GM12878 (cell line): ENCODE measurements at regions not wholly inside any gene's neighbourhood (a gene's known extent, or its start where the extent isn't known, plus 50 kb on each side); places are given as distances from the start of the nearest gene placed in this dataset.

ENCODE experiments used
- ATAC-seq: fragments of 200-7000 bp; cut with Tn5 transposase; 3 replicates; pipeline ENCODE4 v1.9.1; 2020; ENCODE audit warnings: mild to moderate bottlenecking, moderate library complexity
- BruUV-seq: library from RNA; stranded (reverse); fragments of 400-500 nt; replicated peaks from 2 replicates; lab custom pipeline; 2021; lab: Mats Ljungman, UMichigan
- CTCF ChIA-PET: fragments of 300-600 bp; sonication (Branson Sonifier 250); formaldehyde crosslinking; extraction: SDS; loops from one replicate; lab custom pipeline; 2021; ENCODE audit warnings: inconsistent platforms; lab: Yijun Ruan, JAX
- POLR2A ChIA-PET: fragments of 350-600 bp; formaldehyde crosslinking; extraction: SDS; loops from one replicate; lab custom pipeline; 2021; ENCODE audit warnings: inconsistent platforms; lab: Charles Lee
- RAD21 ChIA-PET: fragments of 300-600 bp; sonication (Branson Sonifier 250); formaldehyde crosslinking; loops from one replicate; lab custom pipeline; 2023; ENCODE audit warnings: antibody characterized with exemption; ENCODE audit not compliant: unreplicated experiment; lab: Charles Lee
- SMC1A ChIA-PET: fragments of 300-600 bp; sonication (Branson Sonifier 250); formaldehyde crosslinking; loops from one replicate; lab custom pipeline; 2023; ENCODE audit not compliant: unreplicated experiment, uncharacterized antibody; lab: Charles Lee
- DNase-seq: peaks from one replicate; pipeline ENCODE4 v3.0.0-alpha.2; 2011; ENCODE audit warnings: low read depth, low spot score
- FAIRE-seq: peaks from 3 replicates; lab custom pipeline; 2011; peaks lifted over from hg19 to GRCh38; lab: Jason Lieb, UNC
- H2AFZ ChIP-seq: 2 replicates; pipeline ENCODE4 v1.6.0; 2011; ENCODE audit warnings: low read depth, low read length, control low read depth; ENCODE audit not compliant: control insufficient read depth
- H3K27ac ChIP-seq: 2 replicates; pipeline ENCODE4 v1.5.1; 2011; ENCODE audit warnings: control low read depth; ENCODE audit not compliant: control insufficient read depth, insufficient read depth
- H3K27me3 ChIP-seq, 2 experiments: replicated peaks in 1 of 2; 2 replicates each; pipeline versions ENCODE4 v1.6.0 to v1.6.1; 2011; ENCODE audit warnings: low read length in 1 of 2; ENCODE audit not compliant: control insufficient read depth in 2 of 2, insufficient read depth in 2 of 2
- H3K36me3 ChIP-seq, 2 experiments: 2 replicates each; pipeline ENCODE4 v1.5.1; 2011; ENCODE audit warnings: low read length in 1 of 2; ENCODE audit not compliant: control insufficient read depth in 2 of 2, insufficient read depth in 2 of 2
- H3K4me1 ChIP-seq: 2 replicates; pipeline ENCODE4 v1.6.1; 2011; ENCODE audit warnings: mild to moderate bottlenecking, low read length, moderate library complexity, mixed read lengths; ENCODE audit not compliant: control insufficient read depth, insufficient read depth
- H3K4me2 ChIP-seq: 2 replicates; pipeline ENCODE4 v1.6.0; 2011; ENCODE audit warnings: control low read depth; ENCODE audit not compliant: control insufficient read depth, insufficient read depth
- H3K4me3 ChIP-seq: fragments of 200-600 bp; sonication (generic); 2 replicates; pipeline ENCODE4 v1.5.1; 2016
- H3K79me2 ChIP-seq: 2 replicates; pipeline ENCODE4 v1.6.0; 2011; ENCODE audit warnings: low read length; ENCODE audit not compliant: control insufficient read depth, insufficient read depth
- H3K9ac ChIP-seq: 2 replicates; pipeline ENCODE4 v1.8.0; 2011; ENCODE audit warnings: low read length, control low read depth, mixed read lengths; ENCODE audit not compliant: control insufficient read depth, insufficient read depth
- H3K9me3 ChIP-seq: replicated peaks from 3 replicates; pipeline ENCODE4 v1.5.1; 2011; ENCODE audit warnings: mild to moderate bottlenecking, low read length; ENCODE audit not compliant: control insufficient read depth, insufficient read depth
- H4K20me1 ChIP-seq: 2 replicates; pipeline ENCODE4 v1.6.0; 2011; ENCODE audit not compliant: control insufficient read depth, insufficient read depth
- BCL11A ChIP-seq: IDR thresholded peaks from 2 replicates; pipeline ENCODE4 v1.6.1; 2011; ENCODE audit warnings: low read depth, low read length
- BHLHE40 ChIP-seq, 2 experiments: fragments of 450-650 bp in 1 of 2; IDR thresholded peaks; 2 replicates each; pipeline ENCODE4 v1.6.1; 2011 to 2017; ENCODE audit warnings: low read depth in 2 of 2, borderline replicate concordance in 1 of 2, improper control_type of control experiment in 1 of 2, low read length in 1 of 2, mild to moderate bottlenecking in 1 of 2
- CBX3 ChIP-seq: fragments of 200-600 bp; sonication (generic); IDR thresholded peaks from 2 replicates; pipeline ENCODE4 v1.6.1; 2016; ENCODE audit warnings: low read depth, borderline replicate concordance
- CHD1 ChIP-seq: IDR thresholded peaks from 2 replicates; pipeline ENCODE4 v1.6.1; 2012; ENCODE audit warnings: low read depth, low read length, improper control_type of control experiment
- EED ChIP-seq: sonication (generic); IDR thresholded peaks from 2 replicates; pipeline ENCODE4 v1.6.1; 2016; ENCODE audit warnings: antibody characterized with exemption, low read depth
- POLR2AphosphoS5 ChIP-seq: IDR thresholded peaks from 2 replicates; pipeline ENCODE4 v1.6.1; 2011; ENCODE audit warnings: mild to moderate bottlenecking, low read length, inconsistent platforms
- SIX5 ChIP-seq: IDR thresholded peaks from 2 replicates; pipeline ENCODE4 v1.6.1; 2011; ENCODE audit warnings: mild to moderate bottlenecking, low read depth, low read length, moderate library complexity; ENCODE audit not compliant: severe bottlenecking
- WGBS: methylation state at CpG from one replicate; pipeline ENCODE4 v1.1.6; 2016; ENCODE audit warnings: low lambda C conversion rate; ENCODE audit not compliant: insufficient replicate concordance, insufficient coverage; ENCODE audit errors: missing lambda C conversion rate; 5-methylcytosine and 5-hydroxymethylcytosine counted together
- in situ Hi-C: fragments of 300-500 bp; cut with MboI; formaldehyde crosslinking; loops from 9 replicates; pipeline ENCODE4 v1.14.3; 2018; ENCODE audit warnings: mixed read lengths
- intact Hi-C: fragments of 100-400 bp; cut with micrococcal nuclease; formaldehyde crosslinking; loops from one replicate; pipeline ENCODE4 v1.14.2; 2022; ENCODE audit not compliant: unreplicated experiment
- TF ChIP-seq, protein P1 (sequence below): IDR thresholded peaks from 2 replicates; pipeline ENCODE4 v1.6.1; 2012; ENCODE audit warnings: low read length, inconsistent platforms

DNA sequence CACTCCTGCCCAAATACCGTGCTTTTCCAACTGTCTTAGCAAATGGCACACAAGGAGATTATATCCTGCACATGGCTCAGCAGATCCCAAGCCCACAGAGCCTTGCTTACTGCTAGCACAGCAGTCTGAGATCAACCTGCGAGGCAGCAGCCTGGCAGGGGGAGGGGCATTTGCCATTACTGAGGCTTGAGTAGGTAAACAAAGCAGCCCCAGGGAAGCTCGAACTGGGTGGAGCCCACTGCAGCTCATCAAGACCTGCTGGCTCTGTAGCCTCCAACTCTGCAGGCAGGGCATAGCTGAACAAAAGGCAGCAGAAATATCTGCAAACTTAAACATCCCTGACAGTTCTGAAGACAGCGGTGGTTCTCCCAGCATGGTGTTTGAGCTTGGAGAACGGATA is 70.1 kb upstream of the PTBP2 start:
- H3K4me3 ChIP-seq = no peak overlapping the region
- no peak overlapping the region for H3K4me2 ChIP-seq
- no peaks in the 10 kb centered on the region for H3K9me3 ChIP-seq
- intact Hi-C loops = no loop called here
- SMC1A ChIA-PET = interaction anchor here (1.0 to 1.2 kb wide), 2 partner anchors 13 to 15 kb away, joined by 3 to 4 read pairs; no protein-coding TSS in a partner anchor
- H4K20me1 ChIP-seq = no peaks in the 10 kb centered on the region
- 36% methylated on average over 5 of the region's 5 CpGs for WGBS
- in situ Hi-C loops = no loop called here
- no peaks in the 10 kb centered on the region for H3K79me2 ChIP-seq
- TF ChIP-seq BCL11A = no peak
- no peak for TF ChIP-seq CBX3
- H3K36me3 ChIP-seq = no peaks in the 10 kb centered on the region
- H3K27ac ChIP-seq = no peak overlapping the region
- no peaks in the 10 kb centered on the region for H3K4me1 ChIP-seq
- H3K27me3 ChIP-seq = no peaks in the 10 kb centered on the region
- no peak for FAIRE-seq
- ATAC-seq = no peak
- RAD21 ChIA-PET = no interaction called here
- DNase-seq = no peak
- no peak overlapping the region for H3K9ac ChIP-seq
- CTCF ChIA-PET = no interaction called here
- no TSS peak for BruUV-seq
- POLR2A ChIA-PET = no interaction called here
- no peak overlapping the region for H2AFZ ChIP-seq

DNA sequence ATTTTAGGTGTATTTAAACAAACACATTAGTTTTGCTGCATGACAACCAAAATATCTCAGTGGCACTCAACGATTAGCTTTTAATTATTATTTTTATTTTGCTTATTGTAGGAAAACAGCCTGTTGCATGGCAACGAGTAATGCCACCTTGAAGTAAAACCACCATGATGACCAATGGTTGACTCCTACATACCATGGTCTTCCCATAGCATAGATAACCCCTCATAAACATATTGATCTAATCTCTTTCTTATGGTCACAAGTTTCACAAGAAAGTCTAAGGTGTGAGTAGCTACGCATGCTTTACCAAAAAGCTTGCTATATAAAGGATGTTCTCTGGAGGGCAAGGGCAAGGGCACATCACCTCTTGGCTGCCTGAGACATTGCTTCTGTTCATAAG is 61.5 kb upstream of the PTBP2 start:
- 42% methylated on average over 3 of the region's 3 CpGs for WGBS
- H3K4me1 ChIP-seq = no peaks in the 10 kb centered on the region
- ATAC-seq (no peak), DNase-seq (no peak)
- no peak overlapping the region for H3K4me2 ChIP-seq
- no peak overlapping the region for H3K9ac ChIP-seq
- ChIA-PET POLR2A (no interaction called here), RAD21 (no interaction called here)
- H4K20me1 ChIP-seq = no peaks in the 10 kb centered on the region
- no peak overlapping the region for H2AFZ ChIP-seq
- in situ Hi-C loops = no loop called here
- no peaks in the 10 kb centered on the region for H3K9me3 ChIP-seq
- no TSS peak for BruUV-seq
- intact Hi-C loops = no loop called here
- no peak overlapping the region for H3K4me3 ChIP-seq
- TF ChIP-seq, protein P1, sequence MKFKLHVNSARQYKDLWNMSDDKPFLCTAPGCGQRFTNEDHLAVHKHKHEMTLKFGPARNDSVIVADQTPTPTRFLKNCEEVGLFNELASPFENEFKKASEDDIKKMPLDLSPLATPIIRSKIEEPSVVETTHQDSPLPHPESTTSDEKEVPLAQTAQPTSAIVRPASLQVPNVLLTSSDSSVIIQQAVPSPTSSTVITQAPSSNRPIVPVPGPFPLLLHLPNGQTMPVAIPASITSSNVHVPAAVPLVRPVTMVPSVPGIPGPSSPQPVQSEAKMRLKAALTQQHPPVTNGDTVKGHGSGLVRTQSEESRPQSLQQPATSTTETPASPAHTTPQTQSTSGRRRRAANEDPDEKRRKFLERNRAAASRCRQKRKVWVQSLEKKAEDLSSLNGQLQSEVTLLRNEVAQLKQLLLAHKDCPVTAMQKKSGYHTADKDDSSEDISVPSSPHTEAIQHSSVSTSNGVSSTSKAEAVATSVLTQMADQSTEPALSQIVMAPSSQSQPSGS = no peak
- no peak for TF ChIP-seq POLR2AphosphoS5
- no peak for TF ChIP-seq BHLHE40 (IDR thresholded peaks at IDR 0.05; ENCODE audit: borderline replicate concordance in 1 of 2, low read depth in 2 of 2, low read length in 1 of 2)
- no peak for TF ChIP-seq SIX5
- TF ChIP-seq CHD1 = no peak
- TF ChIP-seq EED = no peak
- TF ChIP-seq, all 136 proteins: peak for 0
- SMC1A ChIA-PET = interaction anchor here (0.9 kb wide), 1 partner anchor 18 kb away, joined by 3 read pairs; no protein-coding TSS in a partner anchor
- no peaks in the 10 kb centered on the region for H3K36me3 ChIP-seq
- CTCF ChIA-PET = no interaction called here
- H3K27ac ChIP-seq = no peak overlapping the region
- H3K27me3 ChIP-seq = no peaks in the 10 kb centered on the region
- H3K79me2 ChIP-seq = no peaks in the 10 kb centered on the region
- FAIRE-seq = no peak
